ENCODE measurements at regions not wholly inside any gene's neighbourhood (a gene's known extent, or its start where the extent isn't known, plus 50 kb on each side); places are given as distances from the start of the nearest gene placed in this dataset.

DNA sequence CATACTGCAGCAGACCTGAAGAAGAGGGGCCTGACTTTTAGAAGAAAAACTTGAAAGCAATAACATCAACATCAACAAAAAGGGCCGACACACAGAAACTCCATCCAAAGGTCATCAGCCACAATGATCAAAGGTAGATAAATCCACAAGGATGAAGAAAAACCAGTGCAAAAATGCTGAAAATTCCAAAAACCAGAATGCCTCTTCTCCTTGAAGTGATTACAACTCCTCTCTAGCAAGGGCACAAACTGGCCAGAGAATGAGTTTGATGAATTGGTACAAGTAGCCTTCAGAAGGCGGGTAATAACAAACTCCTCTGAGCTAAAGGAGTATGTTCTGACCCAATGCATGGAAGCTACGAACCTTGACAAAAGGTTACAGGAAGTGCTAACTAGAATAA is 186.2 kb upstream of the RAI14 start:
- Histone ChIP-seq H3K9ac (ENCODE audit: insufficient read depth, low read length, poor library complexity, severe bottlenecking) (no peak overlapping the region), H3K4me1 (ENCODE audit: control insufficient read depth in 1 of 2, insufficient read depth in 2 of 2, low read length in 2 of 2) (no peaks in the 10 kb centered on the region), H3K4me2 (replicated peaks; ENCODE audit: extremely low read depth, low read length, poor library complexity, severe bottlenecking) (no peak overlapping the region), H3K4me3 (replicated peaks in 1 of 3; ENCODE audit: low read depth in 2 of 3, low read length in 3 of 3) (no peak overlapping the region), H4K20me1 (ENCODE audit: insufficient read depth, low read length) (no peaks in the 10 kb centered on the region), H2AFZ (ENCODE audit: insufficient read depth, low read depth, low read length, poor library complexity, severe bottlenecking) (no peak overlapping the region), H3K9me3 (replicated peaks in 1 of 2; ENCODE audit: control insufficient read depth in 1 of 2, insufficient read depth in 1 of 2, low read length in 2 of 2) (peaks cover 0 to 8% of the 10 kb centered on the region in 2 donors), H3K36me3 (replicated peaks in 1 of 2; ENCODE audit: control insufficient read depth in 1 of 2, insufficient read depth in 2 of 2, low read length in 2 of 2) (no peaks in the 10 kb centered on the region), H3K27ac (ENCODE audit: low read depth in 1 of 2, low read length in 2 of 2) (no peak overlapping the region), H3K27me3 (ENCODE audit: control insufficient read depth in 2 of 2, insufficient read depth in 2 of 2, low read length in 2 of 2) (no peaks in the 10 kb centered on the region), H3K79me2 (ENCODE audit: insufficient read depth, low read length) (no peaks in the 10 kb centered on the region)
- Mint-ChIP-seq H3K9me3 (peaks cover 0 to 18% (median 2%) of the 10 kb centered on the region in 7 donors), H3K4me1 (peaks cover 4% of the 10 kb centered on the region), H3K27me3 (ENCODE audit: low read depth in 3 of 3) (peaks cover 1 to 7% (median 6%) of the 10 kb centered on the region in 3 donors), H3K4me3 (no peak overlapping the region), H3K27ac (no peak overlapping the region), H3K36me3 (no peaks in the 10 kb centered on the region)
- intact Hi-C loops (cut with micrococcal nuclease), result loop anchor here in 1 of 2 donors (10.0 kb wide), 1 partner anchor 1035 kb away; no protein-coding TSS in a partner anchor
- no peak for DNase-seq
- TF ChIP-seq, protein P1, sequence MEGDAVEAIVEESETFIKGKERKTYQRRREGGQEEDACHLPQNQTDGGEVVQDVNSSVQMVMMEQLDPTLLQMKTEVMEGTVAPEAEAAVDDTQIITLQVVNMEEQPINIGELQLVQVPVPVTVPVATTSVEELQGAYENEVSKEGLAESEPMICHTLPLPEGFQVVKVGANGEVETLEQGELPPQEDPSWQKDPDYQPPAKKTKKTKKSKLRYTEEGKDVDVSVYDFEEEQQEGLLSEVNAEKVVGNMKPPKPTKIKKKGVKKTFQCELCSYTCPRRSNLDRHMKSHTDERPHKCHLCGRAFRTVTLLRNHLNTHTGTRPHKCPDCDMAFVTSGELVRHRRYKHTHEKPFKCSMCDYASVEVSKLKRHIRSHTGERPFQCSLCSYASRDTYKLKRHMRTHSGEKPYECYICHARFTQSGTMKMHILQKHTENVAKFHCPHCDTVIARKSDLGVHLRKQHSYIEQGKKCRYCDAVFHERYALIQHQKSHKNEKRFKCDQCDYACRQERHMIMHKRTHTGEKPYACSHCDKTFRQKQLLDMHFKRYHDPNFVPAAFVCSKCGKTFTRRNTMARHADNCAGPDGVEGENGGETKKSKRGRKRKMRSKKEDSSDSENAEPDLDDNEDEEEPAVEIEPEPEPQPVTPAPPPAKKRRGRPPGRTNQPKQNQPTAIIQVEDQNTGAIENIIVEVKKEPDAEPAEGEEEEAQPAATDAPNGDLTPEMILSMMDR (IDR thresholded peaks at IDR 0.05), result no peak
- WGBS (ENCODE audit: insufficient coverage), result 100% methylated on average over 2 of the region's 3 CpGs

DNA sequence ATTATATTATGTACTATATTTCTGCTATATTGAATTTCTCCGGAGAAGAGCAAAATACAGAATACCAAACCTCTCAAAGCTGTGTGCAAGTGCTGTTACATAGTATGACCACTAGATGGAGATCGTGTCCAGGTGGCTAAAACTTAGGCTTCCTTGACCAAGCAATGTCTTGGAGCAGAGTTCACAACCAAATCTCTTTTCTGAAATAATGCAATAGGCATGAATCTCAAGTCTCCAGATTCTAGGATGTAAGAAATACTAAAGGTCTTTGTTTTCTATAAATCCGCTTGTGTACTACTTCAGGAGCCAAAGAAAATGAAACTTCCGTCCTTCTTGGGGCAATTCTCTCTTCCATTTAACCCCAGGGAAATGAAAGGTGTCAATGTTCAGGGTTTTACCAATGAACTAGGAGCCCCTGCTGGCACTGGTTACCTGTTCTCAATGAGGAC is 181.5 kb upstream of the RAI14 start:
- 0% methylated on average over 1 of the region's 4 CpGs for WGBS (ENCODE audit: insufficient coverage)
- Histone ChIP-seq H3K4me1 (ENCODE audit: control insufficient read depth in 1 of 2, insufficient read depth in 2 of 2, low read length in 2 of 2) (no peaks in the 10 kb centered on the region), H2AFZ (ENCODE audit: insufficient read depth, low read depth, low read length, poor library complexity, severe bottlenecking) (no peak overlapping the region), H3K4me2 (replicated peaks; ENCODE audit: extremely low read depth, low read length, poor library complexity, severe bottlenecking) (no peak overlapping the region), H3K9ac (ENCODE audit: insufficient read depth, low read length, poor library complexity, severe bottlenecking) (no peak overlapping the region), H3K36me3 (replicated peaks in 1 of 2; ENCODE audit: control insufficient read depth in 1 of 2, insufficient read depth in 2 of 2, low read length in 2 of 2) (no peaks in the 10 kb centered on the region), H3K79me2 (ENCODE audit: insufficient read depth, low read length) (no peaks in the 10 kb centered on the region), H3K27me3 (ENCODE audit: control insufficient read depth in 2 of 2, insufficient read depth in 2 of 2, low read length in 2 of 2) (no peaks in the 10 kb centered on the region), H4K20me1 (ENCODE audit: insufficient read depth, low read length) (no peaks in the 10 kb centered on the region), H3K9me3 (replicated peaks in 1 of 2; ENCODE audit: control insufficient read depth in 1 of 2, insufficient read depth in 1 of 2, low read length in 2 of 2) (no peaks in the 10 kb centered on the region), H3K4me3 (replicated peaks in 1 of 3; ENCODE audit: low read depth in 2 of 3, low read length in 3 of 3) (no peak overlapping the region), H3K27ac (ENCODE audit: low read depth in 1 of 2, low read length in 2 of 2) (no peak overlapping the region)
- intact Hi-C loops (cut with micrococcal nuclease), result no loop called here
- peaks cover 6 to 8% (median 7%) of the 10 kb centered on the region in 3 donors for H3K27me3 Mint-ChIP-seq (ENCODE audit: low read depth in 3 of 3)
- no peak overlapping the region for H3K27ac Mint-ChIP-seq
- TF ChIP-seq, protein P1 (IDR thresholded peaks at IDR 0.05), result peak; percentile 97
- H3K36me3 Mint-ChIP-seq, result no peaks in the 10 kb centered on the region
- peaks cover 0 to 10% (median under 1%) of the 10 kb centered on the region in 7 donors for H3K9me3 Mint-ChIP-seq
- DNase-seq, result peak; percentile 15 to 46 (median 43)
- H3K4me1 Mint-ChIP-seq, result no peaks in the 10 kb centered on the region
- H3K4me3 Mint-ChIP-seq, result no peak overlapping the region

Measured in CD14-positive monocyte (primary cell).